ENCODE measurements at regions not wholly inside any gene's neighbourhood (a gene's known extent, or its start where the extent isn't known, plus 50 kb on each side); places are given as distances from the start of the nearest gene placed in this dataset.

DNA sequence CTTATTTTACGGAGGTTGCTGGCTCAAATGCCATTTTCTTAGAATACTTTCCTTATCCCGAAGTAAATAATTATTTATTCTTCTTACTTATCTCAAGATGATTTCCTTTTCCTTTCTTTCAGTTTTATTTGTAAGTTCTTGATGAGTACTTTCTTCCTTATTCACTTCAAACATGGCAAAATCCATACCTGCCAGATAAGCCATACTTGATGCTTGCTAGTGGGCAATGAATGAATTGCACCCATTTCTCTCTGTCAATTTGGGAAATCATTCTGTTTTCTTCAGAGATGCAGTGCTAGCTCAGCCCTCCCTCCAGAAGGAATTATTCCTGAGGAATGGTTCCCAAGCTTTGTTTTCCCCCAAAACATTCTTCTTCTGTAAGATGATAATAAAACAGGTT is 598.3 kb downstream of the SPRY1 start:
- no peak for TF ChIP-seq EZH2 (IDR thresholded peaks at IDR 0.05; ENCODE audit: insufficient read depth, poor library complexity, severe bottlenecking)
- no peak for TF ChIP-seq EZH2phosphoT487 (IDR thresholded peaks at IDR 0.05; ENCODE audit: insufficient read depth, low read depth)
